ENCODE measurements at regions not wholly inside any gene's neighbourhood (a gene's known extent, or its start where the extent isn't known, plus 50 kb on each side); places are given as distances from the start of the nearest gene placed in this dataset.

- Histone ChIP-seq H3K4me1 (no peaks in the 10 kb centered on the region), H3K27me3 (no peaks in the 10 kb centered on the region), H3K9me3 (no peaks in the 10 kb centered on the region), H3K4me3 (no peak overlapping the region), H3K27ac (no peak overlapping the region), H3K36me3 (replicated peaks in 1 of 2; ENCODE audit: insufficient read depth in 1 of 2, low read depth in 2 of 2) (no peaks in the 10 kb centered on the region)
- TF ChIP-seq CTCF (IDR thresholded peaks at IDR 0.05): no peak
- no peak for TF ChIP-seq POLR2A (IDR thresholded peaks at IDR 0.05)
- DNase-seq (no peak), ATAC-seq (no peak)
- WGBS, 2 donors: 43 to 45% methylated on average over 2 of the region's 2 CpGs
- intact Hi-C loops (cut with DNase I): no loop called here
Measured at GRCh38 chr6:155645325-155645724, 189.7 kb upstream of the NOX3 start.

GRCh38 chr6:155641603-155642002 lies 186.0 kb upstream of the NOX3 start:
- TF ChIP-seq POLR2A (IDR thresholded peaks at IDR 0.05) (no peak), CTCF (IDR thresholded peaks at IDR 0.05) (no peak)
- 60 to 67% methylated on average over 1 of the region's 1 CpG for WGBS, 2 donors

GRCh38 chr6:155638200-155638599 lies 182.6 kb upstream of the NOX3 start:
- Histone ChIP-seq H3K27ac (no peak overlapping the region), H3K9me3 (no peaks in the 10 kb centered on the region), H3K4me1 (no peaks in the 10 kb centered on the region), H3K27me3 (no peaks in the 10 kb centered on the region), H3K4me3 (no peak overlapping the region), H3K36me3 (replicated peaks in 1 of 2; ENCODE audit: insufficient read depth in 1 of 2, low read depth in 2 of 2) (no peaks in the 10 kb centered on the region)
- TF ChIP-seq CTCF (IDR thresholded peaks at IDR 0.05) (no peak), POLR2A (IDR thresholded peaks at IDR 0.05) (no peak)
- intact Hi-C loops (cut with DNase I): no loop called here
- ATAC-seq (no peak), DNase-seq (no peak)
- 34 to 43% methylated on average over 1 of the region's 1 CpG for WGBS, 2 donors

More at GRCh38 chr6:155641603-155642002, 186.0 kb upstream of the NOX3 start:
- H3K27me3 ChIP-seq: no peaks in the 10 kb centered on the region
- H3K27ac ChIP-seq: no peak overlapping the region
- ATAC-seq: no peak
- no peaks in the 10 kb centered on the region for H3K9me3 ChIP-seq
- intact Hi-C loops (cut with DNase I): no loop called here
- no peaks in the 10 kb centered on the region for H3K4me1 ChIP-seq
- no peak for DNase-seq
- no peak overlapping the region for H3K4me3 ChIP-seq
- no peaks in the 10 kb centered on the region for H3K36me3 ChIP-seq (replicated peaks in 1 of 2; ENCODE audit: insufficient read depth in 1 of 2, low read depth in 2 of 2)

- no peaks in the 10 kb centered on the region for H3K4me1 ChIP-seq
- H3K36me3 ChIP-seq (replicated peaks in 1 of 2; ENCODE audit: insufficient read depth in 1 of 2, low read depth in 2 of 2): no peaks in the 10 kb centered on the region
- H3K9me3 ChIP-seq: no peaks in the 10 kb centered on the region
- ATAC-seq: no peak
- H3K27ac ChIP-seq: no peak overlapping the region
- H3K4me3 ChIP-seq: no peak overlapping the region
- intact Hi-C loops (cut with DNase I): no loop called here
- WGBS, 2 donors: 27 to 33% methylated on average over 2 to 3 of the region's 3 CpGs
- no peak for TF ChIP-seq POLR2A (IDR thresholded peaks at IDR 0.05)
- TF ChIP-seq CTCF (IDR thresholded peaks at IDR 0.05): no peak
- no peak for DNase-seq
- H3K27me3 ChIP-seq: no peaks in the 10 kb centered on the region
Measured at GRCh38 chr6:155635416-155635815, 179.8 kb upstream of the NOX3 start.

GRCh38 chr6:155630085-155630484 lies 174.4 kb upstream of the NOX3 start:
- Histone ChIP-seq H3K27ac (no peak overlapping the region), H3K4me1 (no peaks in the 10 kb centered on the region), H3K9me3 (no peaks in the 10 kb centered on the region), H3K4me3 (no peak overlapping the region), H3K36me3 (replicated peaks in 1 of 2; ENCODE audit: insufficient read depth in 1 of 2, low read depth in 2 of 2) (no peaks in the 10 kb centered on the region), H3K27me3 (no peaks in the 10 kb centered on the region)
- ATAC-seq (no peak), DNase-seq (no peak)
- TF ChIP-seq POLR2A (IDR thresholded peaks at IDR 0.05): no peak
- TF ChIP-seq CTCF (IDR thresholded peaks at IDR 0.05): no peak
- WGBS, 2 donors: 61 to 68% methylated on average over 2 of the region's 2 CpGs
- intact Hi-C loops (cut with DNase I): no loop called here

Measured in body of pancreas (tissue), 4 donors.